ENCODE measurements at regions not wholly inside any gene's neighbourhood (a gene's known extent, or its start where the extent isn't known, plus 50 kb on each side); places are given as distances from the start of the nearest gene placed in this dataset.

DNA sequence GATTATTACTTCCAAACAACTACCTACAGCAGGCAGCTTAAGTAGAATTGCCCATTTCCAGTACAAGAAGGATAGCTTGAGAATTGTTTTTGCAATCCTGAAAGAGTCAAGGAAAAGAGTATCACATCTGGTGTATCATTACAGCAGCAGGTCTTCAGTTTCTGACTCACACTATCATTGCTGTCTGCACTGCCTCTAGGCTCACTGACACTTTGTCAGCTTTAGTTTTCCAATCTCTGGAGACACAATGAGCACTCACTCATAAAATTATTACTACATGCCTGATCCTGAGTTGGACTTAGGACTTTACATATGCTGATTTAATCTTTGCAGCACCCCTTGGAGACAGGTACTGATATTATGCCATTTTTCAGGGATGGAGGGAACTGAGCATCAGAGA lies 244.6 kb upstream of the BOD1L1 start:
- ChIA-PET CTCF (ENCODE audit: partially characterized antibody) (interaction anchor here (1.2 to 1.3 kb wide), 2 partner anchors 51 to 215 kb away, joined by 3 read pairs; no protein-coding TSS in a partner anchor), POLR2A (ENCODE audit: partially characterized antibody) (no interaction called here)
- H3K23me2 ChIP-seq (ENCODE audit: low read depth, low read length) = no peaks in the 10 kb centered on the region
- no peaks in the 10 kb centered on the region for H3K27me3 ChIP-seq (replicated peaks in 1 of 4; ENCODE audit: control insufficient read depth in 3 of 4, extremely low read depth in 1 of 4, insufficient read depth in 3 of 4, low read length in 3 of 4)
- H2BK5ac ChIP-seq (ENCODE audit: low read depth, low read length) = no peak overlapping the region
- no peak overlapping the region for H3K27ac ChIP-seq (ENCODE audit: low read depth, low read length)
- H2BK15ac ChIP-seq (ENCODE audit: low read length) = no peak overlapping the region
- no peak overlapping the region for H3K4ac ChIP-seq (replicated peaks; ENCODE audit: insufficient read length, low read depth, low read length)
- H2BK12ac ChIP-seq (ENCODE audit: low read depth, low read length) = no peak overlapping the region
- H3K79me2 ChIP-seq (ENCODE audit: control insufficient read depth in 1 of 2, insufficient read depth in 2 of 2, low read length in 2 of 2) = no peaks in the 10 kb centered on the region
- H3K4me1 ChIP-seq (replicated peaks in 1 of 4; ENCODE audit: control insufficient read depth in 3 of 4, insufficient read depth in 4 of 4, low read length in 3 of 4) = no peaks in the 10 kb centered on the region
- H3K23ac ChIP-seq (ENCODE audit: insufficient read length) = no peak overlapping the region
- H2AFZ ChIP-seq (ENCODE audit: low read length) = no peak overlapping the region
- H4K8ac ChIP-seq (ENCODE audit: extremely low read depth, insufficient read depth, low read length) = no peak overlapping the region
- FAIRE-seq (no peak), DNase-seq (ENCODE audit: low read depth in 1 of 2, low spot score in 2 of 2) (no peak)
- H3K18ac ChIP-seq (ENCODE audit: extremely low read depth, low read length) = no peak overlapping the region
- H3K36me3 ChIP-seq (ENCODE audit: control insufficient read depth in 2 of 4, insufficient read depth in 4 of 4, low read length in 3 of 4) = no peaks in the 10 kb centered on the region
- no peak overlapping the region for H3K14ac ChIP-seq (ENCODE audit: insufficient read length)
- H3K9me3 ChIP-seq (ENCODE audit: insufficient read depth in 2 of 2, low read depth in 1 of 2, low read length in 1 of 2) = no peaks in the 10 kb centered on the region
- TF ChIP-seq ZNF274 (IDR thresholded peaks at IDR 0.05; ENCODE audit: borderline replicate concordance, extremely low read depth, low read length) (no peak), SIRT6 (IDR thresholded peaks at IDR 0.05; ENCODE audit: low read length) (no peak), CHD2 (IDR thresholded peaks at IDR 0.05; ENCODE audit: low read length) (no peak), NRF1 (IDR thresholded peaks at IDR 0.05; ENCODE audit: low read depth, low read length) (no peak), POU5F1 (IDR thresholded peaks at IDR 0.05; ENCODE audit: low read depth, low read length) (no peak), BCL11A (IDR thresholded peaks at IDR 0.05; ENCODE audit: low read depth in 2 of 2, low read length in 2 of 2) (no peak), SP4 (IDR thresholded peaks at IDR 0.05; ENCODE audit: low read length) (no peak), TAF7 (optimal IDR thresholded peaks at IDR 0.05; ENCODE audit: borderline replicate concordance, low read depth, low read length) (no peak), BACH1 (IDR thresholded peaks at IDR 0.05; ENCODE audit: low read length) (no peak), BRCA1 (IDR thresholded peaks at IDR 0.05; ENCODE audit: low read depth, low read length) (no peak)
- H3K4me2 ChIP-seq (ENCODE audit: insufficient read depth in 1 of 2, low read depth in 2 of 2, low read length in 2 of 2) = no peak overlapping the region
- H4K5ac ChIP-seq (ENCODE audit: insufficient read length, low read depth, low read length) = no peak overlapping the region
- H3K56ac ChIP-seq (replicated peaks; ENCODE audit: insufficient read length, low read depth, low read length) = no peak overlapping the region
- H2AK5ac ChIP-seq (ENCODE audit: low read depth, low read length) = no peak overlapping the region
- H4K91ac ChIP-seq (replicated peaks; ENCODE audit: insufficient read length, low read length) = no peak overlapping the region
- no peaks in the 10 kb centered on the region for H3K79me1 ChIP-seq (ENCODE audit: low read depth, low read length)
- no peak overlapping the region for H3K9ac ChIP-seq (replicated peaks in 1 of 4; ENCODE audit: extremely low read depth in 1 of 4, low read depth in 3 of 4, low read length in 3 of 4)
- no peak overlapping the region for H2BK20ac ChIP-seq (ENCODE audit: low read length)
- H4K20me1 ChIP-seq (replicated peaks in 1 of 2; ENCODE audit: control insufficient read depth in 1 of 2, insufficient read depth in 2 of 2, low read length in 2 of 2) = no peaks in the 10 kb centered on the region
- no peak overlapping the region for H3K4me3 ChIP-seq (ENCODE audit: extremely low read depth in 1 of 4, insufficient read depth in 2 of 4, low read depth in 3 of 4, low read length in 4 of 4)
- no peak overlapping the region for H2BK120ac ChIP-seq (replicated peaks; ENCODE audit: low read depth, low read length)

Measured in H1 (cell line).